ENCODE measurements at regions not wholly inside any gene's neighbourhood (a gene's known extent, or its start where the extent isn't known, plus 50 kb on each side); places are given as distances from the start of the nearest gene placed in this dataset.

- Histone ChIP-seq H3K4me1 (ENCODE audit: low read length) (no peaks in the 10 kb centered on the region), H2AFZ (ENCODE audit: low read depth, low read length) (no peak overlapping the region), H4K20me1 (ENCODE audit: insufficient read depth, low read length) (no peaks in the 10 kb centered on the region), H3K27me3 (ENCODE audit: low read depth, low read length) (no peaks in the 10 kb centered on the region), H3K79me2 (ENCODE audit: low read length) (no peaks in the 10 kb centered on the region), H3K4me2 (ENCODE audit: low read length) (no peak overlapping the region), H3K4me3 (ENCODE audit: low read length) (no peak overlapping the region), H3K27ac (ENCODE audit: low read length) (no peak overlapping the region), H3K9me3 (ENCODE audit: insufficient read depth, low read length) (no peaks in the 10 kb centered on the region), H3K9ac (ENCODE audit: low read length) (no peak overlapping the region), H3K36me3 (replicated peaks; ENCODE audit: low read depth, low read length) (no peaks in the 10 kb centered on the region)
- no peak for TF ChIP-seq EZH2phosphoT487 (IDR thresholded peaks at IDR 0.05; ENCODE audit: low read depth)
- TF ChIP-seq, protein P1, sequence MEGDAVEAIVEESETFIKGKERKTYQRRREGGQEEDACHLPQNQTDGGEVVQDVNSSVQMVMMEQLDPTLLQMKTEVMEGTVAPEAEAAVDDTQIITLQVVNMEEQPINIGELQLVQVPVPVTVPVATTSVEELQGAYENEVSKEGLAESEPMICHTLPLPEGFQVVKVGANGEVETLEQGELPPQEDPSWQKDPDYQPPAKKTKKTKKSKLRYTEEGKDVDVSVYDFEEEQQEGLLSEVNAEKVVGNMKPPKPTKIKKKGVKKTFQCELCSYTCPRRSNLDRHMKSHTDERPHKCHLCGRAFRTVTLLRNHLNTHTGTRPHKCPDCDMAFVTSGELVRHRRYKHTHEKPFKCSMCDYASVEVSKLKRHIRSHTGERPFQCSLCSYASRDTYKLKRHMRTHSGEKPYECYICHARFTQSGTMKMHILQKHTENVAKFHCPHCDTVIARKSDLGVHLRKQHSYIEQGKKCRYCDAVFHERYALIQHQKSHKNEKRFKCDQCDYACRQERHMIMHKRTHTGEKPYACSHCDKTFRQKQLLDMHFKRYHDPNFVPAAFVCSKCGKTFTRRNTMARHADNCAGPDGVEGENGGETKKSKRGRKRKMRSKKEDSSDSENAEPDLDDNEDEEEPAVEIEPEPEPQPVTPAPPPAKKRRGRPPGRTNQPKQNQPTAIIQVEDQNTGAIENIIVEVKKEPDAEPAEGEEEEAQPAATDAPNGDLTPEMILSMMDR (IDR thresholded peaks at IDR 0.05; ENCODE audit: low read depth, low read length): no peak
These were observed 467.4 kb upstream of the MPDZ start for GRCh38 chr9:13746876-13747275.

GRCh38 chr9:13744261-13744901 lies 464.9 kb upstream of the MPDZ start:
- Histone ChIP-seq H3K9me3 (ENCODE audit: insufficient read depth, low read length) (no peaks in the 10 kb centered on the region), H3K4me1 (ENCODE audit: low read length) (no peaks in the 10 kb centered on the region), H3K36me3 (replicated peaks; ENCODE audit: low read depth, low read length) (no peaks in the 10 kb centered on the region), H2AFZ (ENCODE audit: low read depth, low read length) (no peak overlapping the region), H3K9ac (ENCODE audit: low read length) (no peak overlapping the region), H3K4me2 (ENCODE audit: low read length) (no peak overlapping the region), H3K79me2 (ENCODE audit: low read length) (no peaks in the 10 kb centered on the region), H3K27ac (ENCODE audit: low read length) (no peak overlapping the region), H4K20me1 (ENCODE audit: insufficient read depth, low read length) (no peaks in the 10 kb centered on the region), H3K4me3 (ENCODE audit: low read length) (no peak overlapping the region), H3K27me3 (ENCODE audit: low read depth, low read length) (no peaks in the 10 kb centered on the region)
- TF ChIP-seq EZH2phosphoT487 (IDR thresholded peaks at IDR 0.05; ENCODE audit: low read depth): no peak
- TF ChIP-seq, protein P1 (IDR thresholded peaks at IDR 0.05; ENCODE audit: low read depth, low read length): no peak

DNA sequence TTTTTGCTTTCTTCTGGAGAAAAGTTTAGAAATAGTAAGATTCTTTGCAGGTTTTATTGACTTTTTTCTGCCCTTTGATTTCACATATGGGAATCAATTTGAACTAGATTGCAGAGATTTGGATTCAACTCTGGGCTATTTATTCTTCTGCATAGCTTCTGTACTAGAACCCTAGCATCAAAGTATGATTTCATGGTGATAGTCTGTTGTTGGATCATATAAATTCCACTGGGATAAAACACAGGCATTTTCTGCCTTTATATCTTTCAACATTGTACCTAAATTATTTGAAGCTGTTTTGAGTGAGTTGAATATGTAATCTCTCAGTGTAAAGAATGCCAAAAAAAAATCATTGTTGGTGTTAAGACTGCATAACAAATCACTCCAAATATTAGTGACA lies 458.4 kb upstream of the MPDZ start:
- no peaks in the 10 kb centered on the region for H3K9me3 ChIP-seq (ENCODE audit: insufficient read depth, low read length)
- no peaks in the 10 kb centered on the region for H4K20me1 ChIP-seq (ENCODE audit: insufficient read depth, low read length)
- H3K27me3 ChIP-seq (ENCODE audit: low read depth, low read length): no peaks in the 10 kb centered on the region
- H3K79me2 ChIP-seq (ENCODE audit: low read length): no peaks in the 10 kb centered on the region
- no peak overlapping the region for H3K4me2 ChIP-seq (ENCODE audit: low read length)
- no peaks in the 10 kb centered on the region for H3K36me3 ChIP-seq (replicated peaks; ENCODE audit: low read depth, low read length)
- H3K4me1 ChIP-seq (ENCODE audit: low read length): no peaks in the 10 kb centered on the region
- H3K27ac ChIP-seq (ENCODE audit: low read length): no peak overlapping the region
- no peak overlapping the region for H3K9ac ChIP-seq (ENCODE audit: low read length)
- no peak overlapping the region for H3K4me3 ChIP-seq (ENCODE audit: low read length)
- no peak overlapping the region for H2AFZ ChIP-seq (ENCODE audit: low read depth, low read length)
- TF ChIP-seq, protein P1 (IDR thresholded peaks at IDR 0.05; ENCODE audit: low read depth, low read length): no peak
- no peak for TF ChIP-seq EZH2phosphoT487 (IDR thresholded peaks at IDR 0.05; ENCODE audit: low read depth)

DNA sequence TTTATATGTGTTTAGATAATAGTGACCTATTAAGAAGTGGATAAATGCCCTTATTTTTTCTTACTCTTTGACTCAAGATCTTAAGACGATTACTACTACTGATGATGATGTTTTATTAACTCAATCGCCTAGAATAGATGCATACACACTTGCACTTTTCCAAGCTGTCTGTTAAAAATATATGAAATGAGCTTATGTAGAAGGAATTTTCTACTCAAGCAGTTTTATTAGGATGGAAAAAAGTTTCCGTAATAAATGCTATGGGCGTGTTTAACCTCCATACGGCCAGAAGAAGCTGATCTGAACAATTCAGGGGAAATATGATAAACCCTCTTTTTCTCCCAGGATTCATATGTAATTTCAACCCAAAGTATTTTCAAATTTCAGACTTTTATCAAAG lies 455.7 kb upstream of the MPDZ start:
- Histone ChIP-seq H3K27me3 (ENCODE audit: low read depth, low read length) (no peaks in the 10 kb centered on the region), H3K4me2 (ENCODE audit: low read length) (no peak overlapping the region), H3K4me1 (ENCODE audit: low read length) (0 out of 2 replicates have a peak, but pooled peaks cover 5% of the 10 kb centered on the region), H3K9me3 (ENCODE audit: insufficient read depth, low read length) (no peaks in the 10 kb centered on the region), H3K27ac (ENCODE audit: low read length) (no peak overlapping the region), H4K20me1 (ENCODE audit: insufficient read depth, low read length) (no peaks in the 10 kb centered on the region), H3K4me3 (ENCODE audit: low read length) (no peak overlapping the region), H3K36me3 (replicated peaks; ENCODE audit: low read depth, low read length) (no peaks in the 10 kb centered on the region), H2AFZ (ENCODE audit: low read depth, low read length) (no peak overlapping the region), H3K9ac (ENCODE audit: low read length) (no peak overlapping the region), H3K79me2 (ENCODE audit: low read length) (no peaks in the 10 kb centered on the region)
- TF ChIP-seq EZH2phosphoT487 (IDR thresholded peaks at IDR 0.05; ENCODE audit: low read depth): no peak
- TF ChIP-seq, protein P1 (IDR thresholded peaks at IDR 0.05; ENCODE audit: low read depth, low read length): no peak

Data from OCI-LY3 (cell line).